ENCODE measurements at regions not wholly inside any gene's neighbourhood (a gene's known extent, or its start where the extent isn't known, plus 50 kb on each side); places are given as distances from the start of the nearest gene placed in this dataset.

DNA sequence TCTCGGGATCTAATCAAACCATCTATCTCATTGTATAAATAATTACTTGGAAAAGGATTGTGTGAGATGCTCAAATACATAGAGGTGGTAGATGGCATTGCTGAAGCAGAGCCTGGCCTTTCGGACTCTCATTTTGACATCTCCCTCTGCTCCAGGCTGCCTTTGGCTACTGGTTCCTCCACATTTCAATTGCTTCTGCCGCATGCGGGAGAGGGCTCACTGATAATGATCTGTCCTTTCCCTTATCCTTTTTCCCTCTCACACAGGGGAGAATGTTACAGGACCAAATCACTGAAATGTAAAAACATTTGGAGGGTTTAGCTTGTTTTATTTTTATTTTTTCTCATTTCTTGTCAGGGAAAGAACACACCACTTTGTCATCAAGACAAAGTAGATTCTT, 380.6 kb upstream of the UBE2E3 start:
- Histone ChIP-seq H3K9ac (ENCODE audit: low read length) (no peak overlapping the region), H3K79me2 (ENCODE audit: insufficient read depth, low read length) (no peaks in the 10 kb centered on the region), H3K9me3 (ENCODE audit: control insufficient read depth in 1 of 2, insufficient read depth in 1 of 2, low read depth in 1 of 2, low read length in 2 of 2) (no peaks in the 10 kb centered on the region), H3K36me3 (ENCODE audit: control insufficient read depth in 1 of 2, insufficient read depth in 2 of 2, low read length in 2 of 2) (no peaks in the 10 kb centered on the region), H2AFZ (ENCODE audit: low read depth, low read length, poor library complexity, severe bottlenecking) (no peak overlapping the region), H4K20me1 (ENCODE audit: insufficient read depth) (no peaks in the 10 kb centered on the region), H3K4me3 (replicated peaks in 1 of 2; ENCODE audit: low read depth in 1 of 2, low read length in 2 of 2) (no peak overlapping the region), H3K9me2 (ENCODE audit: insufficient read depth) (no peaks in the 10 kb centered on the region), H3K4me1 (ENCODE audit: control insufficient read depth in 1 of 2, insufficient read depth in 2 of 2, low read length in 2 of 2) (no peaks in the 10 kb centered on the region), H3K27ac (ENCODE audit: low read depth, low read length) (no peak overlapping the region), H3K27me3 (ENCODE audit: insufficient read depth, low read length) (no peaks in the 10 kb centered on the region), H3K4me2 (ENCODE audit: low read length) (no peak overlapping the region)
- TF ChIP-seq, protein P1, sequence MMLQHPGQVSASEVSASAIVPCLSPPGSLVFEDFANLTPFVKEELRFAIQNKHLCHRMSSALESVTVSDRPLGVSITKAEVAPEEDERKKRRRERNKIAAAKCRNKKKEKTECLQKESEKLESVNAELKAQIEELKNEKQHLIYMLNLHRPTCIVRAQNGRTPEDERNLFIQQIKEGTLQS (IDR thresholded peaks at IDR 0.05), result no peak
- DNase-seq (ENCODE audit: low read depth, low spot score), result no peak
- CTCF ChIA-PET, result no interaction called here
- intact Hi-C loops (cut with micrococcal nuclease), result no loop called here
- BruUV-seq (replicated peaks), result no TSS peak
- RAD21 ChIA-PET (ENCODE audit: low non-redundant PET in 1 of 2, low total read pairs in 2 of 2, uncharacterized antibody in 2 of 2, unreplicated experiment in 2 of 2), result no interaction called here
- POLR2A ChIA-PET, result no interaction called here
- no peak for ATAC-seq

DNA sequence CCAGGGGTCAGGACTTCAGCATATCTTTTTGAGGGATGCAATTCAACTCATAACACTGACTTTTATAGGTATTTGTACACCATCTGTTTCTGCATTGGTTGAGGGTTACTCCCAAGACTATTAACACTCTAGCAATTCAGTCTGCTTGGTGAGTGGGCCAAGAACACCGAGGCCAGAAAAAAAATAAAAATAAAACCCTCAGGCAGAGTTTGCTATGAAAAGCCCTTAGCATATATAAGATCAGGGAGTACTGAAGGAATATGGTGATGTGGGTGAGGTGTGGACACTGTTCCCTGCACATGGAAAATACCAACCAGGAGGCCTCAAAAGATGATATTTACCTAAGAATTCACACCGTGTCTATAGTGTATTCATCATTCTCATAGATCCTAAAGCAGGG, 383.2 kb upstream of the UBE2E3 start:
- no peak for ATAC-seq
- intact Hi-C loops (cut with micrococcal nuclease), result no loop called here
- Histone ChIP-seq H3K4me3 (replicated peaks in 1 of 2; ENCODE audit: low read depth in 1 of 2, low read length in 2 of 2) (no peak overlapping the region), H4K20me1 (ENCODE audit: insufficient read depth) (no peaks in the 10 kb centered on the region), H3K4me1 (ENCODE audit: control insufficient read depth in 1 of 2, insufficient read depth in 2 of 2, low read length in 2 of 2) (no peaks in the 10 kb centered on the region), H2AFZ (ENCODE audit: low read depth, low read length, poor library complexity, severe bottlenecking) (no peak overlapping the region), H3K9ac (ENCODE audit: low read length) (no peak overlapping the region), H3K27ac (ENCODE audit: low read depth, low read length) (no peak overlapping the region), H3K4me2 (ENCODE audit: low read length) (no peak overlapping the region), H3K27me3 (ENCODE audit: insufficient read depth, low read length) (no peaks in the 10 kb centered on the region), H3K9me2 (ENCODE audit: insufficient read depth) (no peaks in the 10 kb centered on the region), H3K36me3 (ENCODE audit: control insufficient read depth in 1 of 2, insufficient read depth in 2 of 2, low read length in 2 of 2) (no peaks in the 10 kb centered on the region), H3K79me2 (ENCODE audit: insufficient read depth, low read length) (no peaks in the 10 kb centered on the region), H3K9me3 (ENCODE audit: control insufficient read depth in 1 of 2, insufficient read depth in 1 of 2, low read depth in 1 of 2, low read length in 2 of 2) (no peaks in the 10 kb centered on the region)
- ChIA-PET CTCF (no interaction called here), RAD21 (ENCODE audit: low non-redundant PET in 1 of 2, low total read pairs in 2 of 2, uncharacterized antibody in 2 of 2, unreplicated experiment in 2 of 2) (no interaction called here), POLR2A (no interaction called here)
- BruUV-seq (replicated peaks), result no TSS peak
- no peak for DNase-seq (ENCODE audit: low read depth, low spot score)
- TF ChIP-seq, protein P2, sequence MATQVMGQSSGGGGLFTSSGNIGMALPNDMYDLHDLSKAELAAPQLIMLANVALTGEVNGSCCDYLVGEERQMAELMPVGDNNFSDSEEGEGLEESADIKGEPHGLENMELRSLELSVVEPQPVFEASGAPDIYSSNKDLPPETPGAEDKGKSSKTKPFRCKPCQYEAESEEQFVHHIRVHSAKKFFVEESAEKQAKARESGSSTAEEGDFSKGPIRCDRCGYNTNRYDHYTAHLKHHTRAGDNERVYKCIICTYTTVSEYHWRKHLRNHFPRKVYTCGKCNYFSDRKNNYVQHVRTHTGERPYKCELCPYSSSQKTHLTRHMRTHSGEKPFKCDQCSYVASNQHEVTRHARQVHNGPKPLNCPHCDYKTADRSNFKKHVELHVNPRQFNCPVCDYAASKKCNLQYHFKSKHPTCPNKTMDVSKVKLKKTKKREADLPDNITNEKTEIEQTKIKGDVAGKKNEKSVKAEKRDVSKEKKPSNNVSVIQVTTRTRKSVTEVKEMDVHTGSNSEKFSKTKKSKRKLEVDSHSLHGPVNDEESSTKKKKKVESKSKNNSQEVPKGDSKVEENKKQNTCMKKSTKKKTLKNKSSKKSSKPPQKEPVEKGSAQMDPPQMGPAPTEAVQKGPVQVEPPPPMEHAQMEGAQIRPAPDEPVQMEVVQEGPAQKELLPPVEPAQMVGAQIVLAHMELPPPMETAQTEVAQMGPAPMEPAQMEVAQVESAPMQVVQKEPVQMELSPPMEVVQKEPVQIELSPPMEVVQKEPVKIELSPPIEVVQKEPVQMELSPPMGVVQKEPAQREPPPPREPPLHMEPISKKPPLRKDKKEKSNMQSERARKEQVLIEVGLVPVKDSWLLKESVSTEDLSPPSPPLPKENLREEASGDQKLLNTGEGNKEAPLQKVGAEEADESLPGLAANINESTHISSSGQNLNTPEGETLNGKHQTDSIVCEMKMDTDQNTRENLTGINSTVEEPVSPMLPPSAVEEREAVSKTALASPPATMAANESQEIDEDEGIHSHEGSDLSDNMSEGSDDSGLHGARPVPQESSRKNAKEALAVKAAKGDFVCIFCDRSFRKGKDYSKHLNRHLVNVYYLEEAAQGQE (IDR thresholded peaks at IDR 0.05; ENCODE audit: low read depth), result no peak
- no peak for TF ChIP-seq CBX3 (IDR thresholded peaks at IDR 0.05; ENCODE audit: low read depth)
- TF ChIP-seq ELF1 (IDR thresholded peaks at IDR 0.05; ENCODE audit: borderline replicate concordance, low read depth), result no peak
- no peak for TF ChIP-seq POLR2AphosphoS5 (IDR thresholded peaks at IDR 0.05; ENCODE audit: low read depth, low read length)
- TF ChIP-seq EZH2phosphoT487 (IDR thresholded peaks at IDR 0.05; ENCODE audit: borderline replicate concordance), result no peak
- TF ChIP-seq, protein P3, sequence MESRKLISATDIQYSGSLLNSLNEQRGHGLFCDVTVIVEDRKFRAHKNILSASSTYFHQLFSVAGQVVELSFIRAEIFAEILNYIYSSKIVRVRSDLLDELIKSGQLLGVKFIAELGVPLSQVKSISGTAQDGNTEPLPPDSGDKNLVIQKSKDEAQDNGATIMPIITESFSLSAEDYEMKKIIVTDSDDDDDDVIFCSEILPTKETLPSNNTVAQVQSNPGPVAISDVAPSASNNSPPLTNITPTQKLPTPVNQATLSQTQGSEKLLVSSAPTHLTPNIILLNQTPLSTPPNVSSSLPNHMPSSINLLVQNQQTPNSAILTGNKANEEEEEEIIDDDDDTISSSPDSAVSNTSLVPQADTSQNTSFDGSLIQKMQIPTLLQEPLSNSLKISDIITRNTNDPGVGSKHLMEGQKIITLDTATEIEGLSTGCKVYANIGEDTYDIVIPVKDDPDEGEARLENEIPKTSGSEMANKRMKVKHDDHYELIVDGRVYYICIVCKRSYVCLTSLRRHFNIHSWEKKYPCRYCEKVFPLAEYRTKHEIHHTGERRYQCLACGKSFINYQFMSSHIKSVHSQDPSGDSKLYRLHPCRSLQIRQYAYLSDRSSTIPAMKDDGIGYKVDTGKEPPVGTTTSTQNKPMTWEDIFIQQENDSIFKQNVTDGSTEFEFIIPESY (IDR thresholded peaks at IDR 0.05; ENCODE audit: extremely low read depth, insufficient replicate concordance, low read length), result no peak
- TF ChIP-seq, protein P4, sequence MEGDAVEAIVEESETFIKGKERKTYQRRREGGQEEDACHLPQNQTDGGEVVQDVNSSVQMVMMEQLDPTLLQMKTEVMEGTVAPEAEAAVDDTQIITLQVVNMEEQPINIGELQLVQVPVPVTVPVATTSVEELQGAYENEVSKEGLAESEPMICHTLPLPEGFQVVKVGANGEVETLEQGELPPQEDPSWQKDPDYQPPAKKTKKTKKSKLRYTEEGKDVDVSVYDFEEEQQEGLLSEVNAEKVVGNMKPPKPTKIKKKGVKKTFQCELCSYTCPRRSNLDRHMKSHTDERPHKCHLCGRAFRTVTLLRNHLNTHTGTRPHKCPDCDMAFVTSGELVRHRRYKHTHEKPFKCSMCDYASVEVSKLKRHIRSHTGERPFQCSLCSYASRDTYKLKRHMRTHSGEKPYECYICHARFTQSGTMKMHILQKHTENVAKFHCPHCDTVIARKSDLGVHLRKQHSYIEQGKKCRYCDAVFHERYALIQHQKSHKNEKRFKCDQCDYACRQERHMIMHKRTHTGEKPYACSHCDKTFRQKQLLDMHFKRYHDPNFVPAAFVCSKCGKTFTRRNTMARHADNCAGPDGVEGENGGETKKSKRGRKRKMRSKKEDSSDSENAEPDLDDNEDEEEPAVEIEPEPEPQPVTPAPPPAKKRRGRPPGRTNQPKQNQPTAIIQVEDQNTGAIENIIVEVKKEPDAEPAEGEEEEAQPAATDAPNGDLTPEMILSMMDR (IDR thresholded peaks at IDR 0.05 in 2 of 3, conservative IDR thresholded peaks at IDR 0.05 in 1 of 3; ENCODE audit: borderline replicate concordance in 1 of 3, insufficient read depth in 1 of 3, low read depth in 2 of 3, low read length in 2 of 3), result no peak
- TF ChIP-seq SP1 (IDR thresholded peaks at IDR 0.05; ENCODE audit: low read depth), result no peak
- no peak for TF ChIP-seq SIN3A (IDR thresholded peaks at IDR 0.05; ENCODE audit: low read depth)
- no peak for TF ChIP-seq TCF7L2 (IDR thresholded peaks at IDR 0.05; ENCODE audit: borderline replicate concordance, extremely low read depth, insufficient read depth, insufficient read length)
- no peak for TF ChIP-seq POLR2A (IDR thresholded peaks at IDR 0.05; ENCODE audit: borderline replicate concordance, extremely low read depth, insufficient read depth, insufficient read length)
- TF ChIP-seq JUND (IDR thresholded peaks at IDR 0.05), result no peak
- no peak for TF ChIP-seq YY1 (IDR thresholded peaks at IDR 0.05; ENCODE audit: extremely low read depth, insufficient replicate concordance, low read depth, low read length)
